ENCODE measurements at regions not wholly inside any gene's neighbourhood (a gene's known extent, or its start where the extent isn't known, plus 50 kb on each side); places are given as distances from the start of the nearest gene placed in this dataset.

DNA sequence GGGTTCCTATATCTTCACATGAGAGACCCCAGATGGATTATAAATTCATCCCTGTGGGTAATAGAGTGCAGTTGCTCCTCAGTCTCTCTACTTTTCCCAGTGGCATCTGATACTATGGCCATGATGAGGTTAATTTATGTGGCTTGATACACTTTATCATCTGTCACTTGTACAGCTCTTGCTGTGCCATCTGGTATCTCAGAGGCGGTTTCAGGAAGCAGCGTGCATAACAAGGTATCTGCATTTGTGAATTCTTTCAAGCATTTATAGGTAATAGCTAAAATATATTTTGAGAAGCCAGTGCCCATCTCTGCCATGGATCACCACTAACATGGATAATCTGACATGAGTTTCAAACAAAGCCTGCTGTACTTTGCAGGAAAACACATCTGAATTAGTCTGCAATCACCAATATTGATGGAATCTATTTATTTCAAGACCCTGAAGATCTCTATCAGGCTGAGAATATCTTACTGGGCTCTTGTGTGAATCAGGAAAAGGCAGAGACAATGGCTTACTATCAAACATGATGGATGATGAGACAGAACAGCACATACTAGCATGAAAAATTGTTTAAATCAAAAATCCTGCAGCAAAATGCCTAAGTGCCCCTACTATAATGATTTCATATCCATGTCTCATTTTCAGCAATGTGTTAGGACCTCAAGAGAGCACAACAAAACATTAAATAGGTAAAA, 548.7 kb upstream of the MAP3K7 start:
- H3K27me3 ChIP-seq (ENCODE audit: control insufficient read depth in 3 of 3, insufficient read depth in 3 of 3, low read length in 2 of 3), result no peaks in the 10 kb centered on the region
- H3K4me3 ChIP-seq, result no peak overlapping the region
- no peak for ATAC-seq (ENCODE audit: insufficient read depth, low FRiP score)
- H3K36me3 ChIP-seq (ENCODE audit: control insufficient read depth in 4 of 4, insufficient read depth in 4 of 4, low read length in 4 of 4), result no peaks in the 10 kb centered on the region
- H3K9me3 ChIP-seq (ENCODE audit: control insufficient read depth in 4 of 4, insufficient read depth in 3 of 4, low read length in 3 of 4), result no peaks in the 10 kb centered on the region
- TF ChIP-seq, protein P1, sequence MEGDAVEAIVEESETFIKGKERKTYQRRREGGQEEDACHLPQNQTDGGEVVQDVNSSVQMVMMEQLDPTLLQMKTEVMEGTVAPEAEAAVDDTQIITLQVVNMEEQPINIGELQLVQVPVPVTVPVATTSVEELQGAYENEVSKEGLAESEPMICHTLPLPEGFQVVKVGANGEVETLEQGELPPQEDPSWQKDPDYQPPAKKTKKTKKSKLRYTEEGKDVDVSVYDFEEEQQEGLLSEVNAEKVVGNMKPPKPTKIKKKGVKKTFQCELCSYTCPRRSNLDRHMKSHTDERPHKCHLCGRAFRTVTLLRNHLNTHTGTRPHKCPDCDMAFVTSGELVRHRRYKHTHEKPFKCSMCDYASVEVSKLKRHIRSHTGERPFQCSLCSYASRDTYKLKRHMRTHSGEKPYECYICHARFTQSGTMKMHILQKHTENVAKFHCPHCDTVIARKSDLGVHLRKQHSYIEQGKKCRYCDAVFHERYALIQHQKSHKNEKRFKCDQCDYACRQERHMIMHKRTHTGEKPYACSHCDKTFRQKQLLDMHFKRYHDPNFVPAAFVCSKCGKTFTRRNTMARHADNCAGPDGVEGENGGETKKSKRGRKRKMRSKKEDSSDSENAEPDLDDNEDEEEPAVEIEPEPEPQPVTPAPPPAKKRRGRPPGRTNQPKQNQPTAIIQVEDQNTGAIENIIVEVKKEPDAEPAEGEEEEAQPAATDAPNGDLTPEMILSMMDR (IDR thresholded peaks at IDR 0.05; ENCODE audit: control extremely low read depth, extremely low read depth), result no peak
- no peak overlapping the region for H3K9ac ChIP-seq (ENCODE audit: insufficient read depth in 1 of 2, low read length in 2 of 2)
- no peak overlapping the region for H3K27ac ChIP-seq (ENCODE audit: low read depth in 1 of 2, low read length in 1 of 2)
- H3K4me1 ChIP-seq (ENCODE audit: control insufficient read depth in 5 of 5, insufficient read depth in 5 of 5, low read length in 5 of 5), result peaks cover 0 to 10% (median 0%) of the 10 kb centered on the region in 5 donors
- no peak for DNase-seq
- 84 to 87% methylated on average over 2 of the region's 2 CpGs for WGBS, 2 donors

GRCh38 chr6:91132461-91132860, 545.6 kb upstream of the MAP3K7 start:
- ATAC-seq (ENCODE audit: insufficient read depth, low FRiP score), result no peak
- no peak overlapping the region for H3K27ac ChIP-seq (ENCODE audit: low read depth in 1 of 2, low read length in 1 of 2)
- WGBS, 2 donors, result 65 to 70% methylated on average over 3 of the region's 3 CpGs
- H3K4me3 ChIP-seq, result no peak overlapping the region
- peaks cover 0 to 2% (median 0%) of the 10 kb centered on the region in 4 donors for H3K9me3 ChIP-seq (ENCODE audit: control insufficient read depth in 4 of 4, insufficient read depth in 3 of 4, low read length in 3 of 4)
- H3K36me3 ChIP-seq (ENCODE audit: control insufficient read depth in 4 of 4, insufficient read depth in 4 of 4, low read length in 4 of 4), result no peaks in the 10 kb centered on the region
- H3K4me1 ChIP-seq (ENCODE audit: control insufficient read depth in 5 of 5, insufficient read depth in 5 of 5, low read length in 5 of 5), result no peaks in the 10 kb centered on the region
- no peak overlapping the region for H3K9ac ChIP-seq (ENCODE audit: insufficient read depth in 1 of 2, low read length in 2 of 2)
- no peak for DNase-seq
- H3K27me3 ChIP-seq (ENCODE audit: control insufficient read depth in 3 of 3, insufficient read depth in 3 of 3, low read length in 2 of 3), result no peaks in the 10 kb centered on the region
- TF ChIP-seq, protein P1 (IDR thresholded peaks at IDR 0.05; ENCODE audit: control extremely low read depth, extremely low read depth), result no peak

DNA sequence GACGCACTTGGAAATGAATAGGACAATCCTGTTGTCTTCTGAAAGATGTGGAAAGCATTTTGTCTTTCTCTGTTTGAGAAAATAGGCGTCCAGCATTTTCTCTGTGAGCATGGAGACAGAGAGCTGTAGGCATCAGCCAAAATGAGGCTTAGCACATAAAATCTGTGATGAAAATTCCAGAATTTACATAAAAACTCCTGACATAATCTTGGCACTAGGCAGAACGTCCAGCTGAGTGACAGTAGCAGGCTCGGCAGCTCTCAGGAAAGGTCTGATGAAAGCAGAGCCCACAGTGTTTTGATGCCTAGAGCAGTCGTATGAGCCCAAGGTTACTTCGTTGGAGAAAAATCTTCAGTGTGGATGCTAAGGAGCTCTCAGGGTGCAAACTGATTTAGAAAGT, 543.3 kb upstream of the MAP3K7 start:
- Histone ChIP-seq H3K4me1 (ENCODE audit: control insufficient read depth in 5 of 5, insufficient read depth in 5 of 5, low read length in 5 of 5) (no peaks in the 10 kb centered on the region), H3K36me3 (ENCODE audit: control insufficient read depth in 4 of 4, insufficient read depth in 4 of 4, low read length in 4 of 4) (no peaks in the 10 kb centered on the region), H3K27ac (ENCODE audit: low read depth in 1 of 2, low read length in 1 of 2) (no peak overlapping the region), H3K4me3 (no peak overlapping the region), H3K9me3 (ENCODE audit: control insufficient read depth in 4 of 4, insufficient read depth in 3 of 4, low read length in 3 of 4) (peaks cover 0 to 3% (median 0%) of the 10 kb centered on the region in 4 donors), H3K9ac (ENCODE audit: insufficient read depth in 1 of 2, low read length in 2 of 2) (no peak overlapping the region), H3K27me3 (ENCODE audit: control insufficient read depth in 3 of 3, insufficient read depth in 3 of 3, low read length in 2 of 3) (no peaks in the 10 kb centered on the region)
- TF ChIP-seq, protein P1 (IDR thresholded peaks at IDR 0.05; ENCODE audit: control extremely low read depth, extremely low read depth), result no peak
- ATAC-seq (ENCODE audit: insufficient read depth, low FRiP score) (no peak), DNase-seq (no peak)
- 78% methylated on average over 6 of the region's 6 CpGs for WGBS, 2 donors

DNA sequence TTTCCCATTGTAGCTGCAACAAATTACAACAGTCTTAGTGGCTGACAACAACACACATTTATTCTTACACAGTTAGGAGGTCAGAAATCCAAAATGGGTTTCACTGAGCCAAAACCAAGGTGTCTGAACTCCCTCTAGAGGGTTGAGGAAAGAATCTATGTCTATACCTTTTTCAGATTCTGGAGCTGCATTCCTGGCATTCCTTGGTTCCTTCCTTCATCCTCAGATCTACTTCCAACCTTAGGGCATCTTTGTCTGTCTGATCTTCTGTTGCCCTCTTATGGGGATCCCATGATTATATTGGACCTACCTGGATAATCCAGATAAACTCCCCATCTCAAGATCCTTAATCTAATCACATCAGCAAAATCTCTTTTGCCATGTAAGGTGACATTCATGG, 540.9 kb upstream of the MAP3K7 start:
- H3K27me3 ChIP-seq (ENCODE audit: control insufficient read depth in 3 of 3, insufficient read depth in 3 of 3, low read length in 2 of 3), result no peaks in the 10 kb centered on the region

More for the DNA sequence above, 540.9 kb upstream of the MAP3K7 start:
- ATAC-seq (ENCODE audit: insufficient read depth, low FRiP score) (no peak), DNase-seq (no peak)
- Histone ChIP-seq H3K4me3 (no peak overlapping the region), H3K36me3 (ENCODE audit: control insufficient read depth in 4 of 4, insufficient read depth in 4 of 4, low read length in 4 of 4) (no peaks in the 10 kb centered on the region), H3K9me3 (ENCODE audit: control insufficient read depth in 4 of 4, insufficient read depth in 3 of 4, low read length in 3 of 4) (peaks cover 0 to 3% (median 0%) of the 10 kb centered on the region in 4 donors), H3K27ac (ENCODE audit: low read depth in 1 of 2, low read length in 1 of 2) (no peak overlapping the region), H3K4me1 (ENCODE audit: control insufficient read depth in 5 of 5, insufficient read depth in 5 of 5, low read length in 5 of 5) (no peaks in the 10 kb centered on the region), H3K9ac (ENCODE audit: insufficient read depth in 1 of 2, low read length in 2 of 2) (no peak overlapping the region)
- TF ChIP-seq, protein P1 (IDR thresholded peaks at IDR 0.05; ENCODE audit: control extremely low read depth, extremely low read depth), result no peak

Measured in lung (tissue), 11 donors.